ENCODE measurements at regions not wholly inside any gene's neighbourhood (a gene's known extent, or its start where the extent isn't known, plus 50 kb on each side); places are given as distances from the start of the nearest gene placed in this dataset.
"Not testable (repeated sequence)": the region's sequence is repeated elsewhere in the genome, so short reads cannot be mapped to it uniquely, and the experiment has no call there.

DNA sequence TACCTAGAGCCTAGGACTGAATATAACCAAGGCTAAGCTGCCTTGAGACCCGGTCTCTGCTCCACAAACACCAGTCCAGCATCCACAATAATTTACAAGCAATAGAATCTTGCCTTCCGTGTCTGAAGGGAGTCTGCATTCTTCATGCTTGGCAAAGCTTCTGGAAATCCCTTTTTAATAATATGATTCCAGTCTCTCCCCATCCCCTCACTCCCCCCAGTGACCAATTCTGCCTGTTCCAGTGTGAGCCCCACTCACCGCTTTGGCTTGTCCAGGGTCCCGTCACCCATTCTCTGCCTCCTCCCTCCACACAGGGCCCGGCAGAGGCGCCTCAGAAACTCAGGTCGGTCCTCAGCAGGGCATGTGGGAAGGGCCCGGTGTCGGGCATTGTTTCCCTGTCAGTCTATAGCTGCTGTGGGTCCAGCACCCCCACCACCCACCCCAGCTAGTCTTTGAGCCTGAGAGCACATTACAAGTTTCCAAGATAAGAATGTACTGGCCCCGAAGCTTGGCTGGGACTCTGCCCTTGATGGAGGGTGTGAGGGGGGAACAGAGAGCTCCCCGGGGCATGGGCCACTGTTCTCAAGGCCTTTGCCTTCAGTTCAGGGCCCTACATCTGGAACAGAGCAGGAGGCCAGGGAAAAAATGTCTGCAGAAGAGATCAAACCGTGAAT lies 129.7 kb upstream of the MYCN start:
- DNase-seq: no peak

DNA sequence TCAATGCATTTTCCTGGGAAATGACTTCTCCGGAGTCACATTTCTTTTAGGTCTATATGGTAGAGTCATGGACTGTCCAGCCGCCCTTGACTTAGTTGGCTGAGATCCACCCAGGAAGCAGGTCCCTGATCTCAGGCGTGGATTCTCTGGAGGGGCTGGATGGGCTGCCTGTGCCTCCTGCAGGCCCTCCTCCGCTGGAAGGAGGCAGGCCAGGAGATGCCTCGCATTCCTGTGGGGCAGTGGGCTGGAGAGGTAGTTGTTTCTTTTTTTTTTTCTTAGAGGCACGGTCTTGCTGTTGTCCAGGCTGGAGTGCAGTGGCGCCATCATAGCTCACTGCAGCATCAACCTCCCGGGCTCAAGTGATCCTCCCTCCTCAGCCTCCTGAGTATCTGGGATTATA lies 129.0 kb upstream of the MYCN start:
- no peak for DNase-seq

DNA sequence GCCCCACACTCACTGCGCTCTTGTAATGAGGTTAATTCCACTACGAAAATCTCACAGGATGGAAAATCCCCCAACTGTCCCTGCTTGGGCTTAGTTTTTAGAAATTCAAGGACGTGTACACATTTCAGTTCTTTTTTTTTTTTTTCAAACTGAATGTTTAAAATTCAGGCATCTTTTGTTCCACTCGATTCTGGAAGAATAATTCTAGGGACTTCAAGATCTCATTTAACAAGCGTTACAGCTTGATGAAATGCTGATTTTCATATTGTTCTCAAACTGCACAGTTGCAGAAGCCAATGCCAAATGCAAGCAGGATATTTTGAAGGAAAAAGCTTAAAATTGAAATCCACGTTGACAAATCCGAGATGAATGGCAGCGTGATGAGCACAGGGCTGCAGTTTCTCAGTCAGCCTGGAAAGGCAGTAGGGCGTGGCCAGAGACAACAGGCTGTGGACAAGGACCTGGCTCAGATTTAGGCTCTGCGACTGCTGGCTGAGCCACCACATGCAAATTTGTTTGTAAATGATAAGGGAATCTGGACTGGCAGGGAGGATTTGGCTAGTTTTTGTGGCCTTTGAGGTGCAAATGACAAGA lies 128.1 kb upstream of the MYCN start:
- DNase-seq: no peak

DNA sequence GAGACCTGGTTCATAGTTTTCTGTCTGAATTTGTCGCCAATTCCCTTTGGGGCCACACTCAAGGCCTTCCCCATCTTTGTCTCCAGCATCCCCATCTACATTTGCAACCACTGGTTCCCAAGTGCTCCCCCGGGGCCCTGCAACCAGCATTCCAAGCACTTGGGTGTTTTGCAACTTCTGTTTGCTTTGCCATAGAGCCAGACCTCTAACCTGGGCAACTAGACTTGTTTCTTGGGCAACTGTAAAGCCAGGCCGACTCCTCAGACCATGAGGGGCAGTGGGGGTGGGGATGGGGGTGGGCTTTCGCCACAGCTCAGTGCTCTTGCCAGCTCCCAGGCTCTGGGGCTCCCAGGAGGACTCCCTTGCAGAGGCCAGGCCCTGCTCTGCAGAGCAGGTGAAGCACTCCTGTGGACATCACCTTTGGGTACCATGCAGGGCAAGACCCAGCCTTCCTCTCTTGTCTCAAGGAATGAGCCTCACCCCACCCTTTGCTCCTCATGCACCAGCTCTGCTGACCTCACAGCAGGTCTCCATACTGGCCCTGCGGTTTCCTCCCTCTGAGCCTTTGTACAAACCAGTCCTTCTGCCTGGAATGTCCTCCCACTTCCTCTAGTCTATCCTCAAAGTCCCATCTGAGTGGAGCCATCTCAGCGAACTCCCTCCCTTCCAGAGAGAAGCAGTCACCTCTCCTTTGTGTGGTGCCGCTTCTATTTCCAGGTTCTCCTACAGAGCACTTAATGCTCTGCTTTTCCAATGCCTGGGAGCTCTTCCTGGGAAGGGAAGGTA lies 126.7 kb upstream of the MYCN start:
- DNase-seq: no peak

DNA sequence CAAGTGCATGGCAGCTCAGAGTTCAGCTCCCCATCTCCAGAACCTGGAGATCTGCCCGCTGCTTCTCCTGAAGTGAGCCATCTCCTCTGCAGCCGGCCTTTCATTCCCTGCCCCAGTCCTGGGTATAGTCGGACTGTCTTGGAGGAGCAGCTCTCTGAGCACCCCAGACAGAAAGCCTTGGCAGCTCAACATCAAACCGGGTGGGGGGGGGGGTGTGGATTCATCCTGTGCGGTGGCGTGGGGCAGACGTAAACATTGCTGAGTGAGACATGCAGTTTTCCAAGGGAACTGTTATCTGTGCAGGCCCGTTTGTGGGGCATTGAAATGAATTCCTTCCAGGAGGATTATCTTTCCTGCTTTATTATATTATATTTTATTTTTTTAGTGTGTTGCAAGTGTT lies 125.9 kb upstream of the MYCN start:
- DNase-seq: no peak

DNA sequence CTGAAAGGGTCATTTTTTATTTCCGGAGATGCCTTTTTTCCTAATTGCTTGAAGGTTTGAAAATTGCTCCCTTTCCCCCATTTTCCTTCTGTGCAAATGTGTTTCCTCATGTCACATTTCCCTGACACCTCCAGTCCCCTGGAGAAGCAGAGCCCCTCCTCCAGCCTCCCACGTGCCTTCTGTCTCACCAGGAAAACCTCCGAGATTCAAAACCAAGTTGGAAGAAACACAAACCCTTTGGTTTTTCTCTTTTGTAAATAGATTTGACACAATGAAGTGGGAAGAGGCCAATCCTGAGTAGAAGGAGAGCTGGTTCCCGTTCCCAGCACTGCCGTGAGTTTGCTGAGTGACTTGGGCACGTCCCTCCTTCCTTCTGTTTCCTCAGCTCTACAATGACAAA lies 125.4 kb upstream of the MYCN start:
- DNase-seq: no peak

DNA sequence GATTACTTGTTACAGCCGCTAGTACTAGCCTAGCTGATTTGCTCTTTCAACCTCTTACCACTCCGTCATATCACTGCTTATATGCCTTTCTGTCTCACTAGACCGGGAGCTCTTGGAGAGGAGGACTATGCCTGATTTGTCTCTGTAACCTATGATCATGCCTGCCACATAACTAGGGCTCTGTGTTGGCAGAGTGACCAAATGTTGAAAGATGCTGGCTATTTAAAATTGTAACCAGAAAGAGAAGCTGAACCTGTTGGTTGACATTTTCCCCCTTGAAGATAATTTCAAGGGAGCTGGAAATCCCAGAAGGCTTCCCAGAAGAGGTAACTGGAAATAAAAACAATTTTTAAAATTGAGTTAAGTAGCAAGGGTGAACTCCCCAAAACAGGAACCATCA lies 124.1 kb upstream of the MYCN start:
- no peak for DNase-seq

DNA sequence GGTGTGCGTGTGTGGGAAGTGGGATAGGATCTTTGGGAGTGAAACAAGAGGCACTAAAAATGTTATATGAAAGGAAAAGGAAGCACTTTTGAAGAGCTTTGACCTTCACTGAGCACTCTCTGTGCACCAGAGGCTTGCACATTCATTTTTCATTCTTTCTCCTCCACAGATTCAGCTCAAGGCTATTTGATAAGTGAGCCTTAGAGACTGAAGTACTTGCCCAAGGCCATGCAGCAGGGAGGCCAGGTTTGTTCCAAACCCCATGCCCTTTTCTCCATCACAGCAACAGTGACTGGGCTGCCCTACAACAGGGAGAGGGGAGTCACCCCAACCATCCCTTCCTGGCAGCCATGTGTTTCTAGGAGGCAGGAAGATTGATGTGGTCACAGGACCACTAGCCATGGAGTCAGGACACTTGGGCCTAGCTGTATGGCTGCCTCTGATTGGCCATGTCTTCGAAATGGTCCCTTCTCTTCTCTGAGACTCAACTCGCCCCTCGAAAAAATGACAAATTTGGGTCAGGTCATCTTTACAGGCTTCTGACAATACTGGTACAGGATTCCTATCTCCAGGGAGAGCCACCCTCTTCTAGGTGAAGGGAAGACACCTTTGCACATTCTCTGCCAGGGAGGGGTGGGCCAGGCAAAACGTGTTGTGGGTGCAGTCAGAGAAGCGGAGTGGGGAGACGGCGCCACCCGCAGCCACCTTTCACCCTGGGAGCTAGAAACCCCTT lies 123.5 kb upstream of the MYCN start:
- no peak for DNase-seq

DNA sequence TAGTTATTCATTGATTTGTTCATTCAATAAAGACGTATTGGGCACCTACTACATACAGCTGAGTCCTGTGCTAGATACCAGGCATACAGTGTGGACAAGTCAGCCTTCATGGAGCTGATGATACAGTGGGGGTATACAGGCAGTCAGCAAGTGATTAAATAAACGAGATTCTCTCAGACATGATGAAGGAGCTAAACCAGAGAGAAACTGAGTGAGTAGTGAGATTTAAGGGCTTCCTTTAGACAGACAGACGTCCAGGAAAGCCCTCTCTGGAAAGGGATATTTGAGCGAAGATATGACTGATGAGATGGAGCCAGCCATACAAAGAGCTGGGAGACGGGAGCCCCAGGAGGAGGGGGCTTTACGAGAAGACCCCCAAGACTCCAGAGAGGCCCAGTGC lies 122.6 kb upstream of the MYCN start:
- no peak for DNase-seq

DNA sequence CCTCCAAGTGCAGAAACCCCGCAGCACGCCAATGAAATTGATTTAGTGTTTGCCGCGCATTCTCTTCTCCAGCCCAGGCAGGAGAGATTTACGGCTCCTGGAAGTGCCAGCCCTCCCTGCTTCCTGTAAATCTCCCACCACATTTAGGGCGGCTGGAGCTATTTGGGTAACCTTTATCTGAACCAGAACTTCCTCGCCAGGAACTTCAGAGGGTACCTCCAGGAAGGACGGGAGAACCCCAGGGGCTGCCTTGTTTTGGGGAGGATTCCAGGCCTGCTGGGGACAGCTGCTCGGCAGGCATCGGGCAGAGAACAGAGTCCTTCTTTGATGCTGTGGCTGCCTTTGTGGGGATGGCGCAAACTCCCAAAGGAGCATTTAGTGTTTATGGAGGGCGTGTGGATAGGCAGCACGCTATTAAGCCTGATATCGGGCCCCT lies 122.0 kb upstream of the MYCN start:
- no peak for DNase-seq

DNA sequence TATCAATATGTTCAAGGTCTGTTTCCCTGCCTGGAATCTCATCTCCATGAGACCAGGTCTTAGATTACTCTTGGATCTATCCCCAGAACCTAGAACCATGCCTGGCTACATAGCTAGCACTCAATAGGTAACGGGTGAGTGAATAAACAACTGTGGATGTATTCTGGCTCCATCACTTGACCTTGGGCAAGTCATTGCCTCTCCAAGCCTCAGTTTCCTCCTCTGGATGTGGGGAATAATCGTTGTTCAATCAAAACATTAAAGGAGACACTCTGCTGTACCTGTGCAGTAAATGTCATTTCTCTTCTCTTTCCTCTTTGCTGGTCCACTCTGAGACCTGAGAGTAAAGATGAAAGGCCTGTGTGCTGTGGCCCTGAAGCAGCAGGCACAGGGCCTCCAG lies 121.5 kb upstream of the MYCN start:
- no peak for DNase-seq

DNA sequence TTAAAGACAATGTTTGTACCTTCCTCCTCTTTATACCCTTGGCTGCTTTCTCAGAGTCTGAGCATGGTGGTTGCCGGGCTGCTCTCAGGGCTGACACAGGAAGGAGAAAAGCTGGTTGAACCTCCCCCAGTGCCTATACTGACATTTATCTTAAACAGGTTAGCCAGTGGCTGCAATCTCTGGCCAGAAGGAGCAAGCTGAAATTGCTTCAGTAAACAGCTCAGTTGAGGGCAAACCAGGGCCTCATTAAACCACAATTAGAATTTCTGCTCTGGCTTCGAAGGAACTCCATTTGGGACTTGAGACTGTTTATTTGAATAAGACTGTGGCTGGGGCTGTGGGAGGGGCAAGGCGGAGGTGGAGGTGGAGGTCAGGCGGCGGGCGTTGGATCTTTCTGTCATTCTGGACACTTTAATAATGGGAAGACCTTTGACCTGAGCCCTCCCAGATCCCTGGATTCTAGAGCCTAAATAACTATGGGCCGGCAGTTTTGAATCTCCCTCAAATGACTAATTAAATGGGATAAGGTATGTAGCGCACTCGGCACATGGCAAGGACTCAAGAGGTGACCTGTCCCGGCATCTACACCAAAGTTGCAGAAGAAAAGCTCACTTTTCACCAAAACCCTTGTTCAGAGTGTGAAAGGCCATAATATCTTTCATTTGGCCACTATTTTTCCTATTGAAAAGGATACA lies 120.6 kb upstream of the MYCN start:
- DNase-seq: no peak

DNA sequence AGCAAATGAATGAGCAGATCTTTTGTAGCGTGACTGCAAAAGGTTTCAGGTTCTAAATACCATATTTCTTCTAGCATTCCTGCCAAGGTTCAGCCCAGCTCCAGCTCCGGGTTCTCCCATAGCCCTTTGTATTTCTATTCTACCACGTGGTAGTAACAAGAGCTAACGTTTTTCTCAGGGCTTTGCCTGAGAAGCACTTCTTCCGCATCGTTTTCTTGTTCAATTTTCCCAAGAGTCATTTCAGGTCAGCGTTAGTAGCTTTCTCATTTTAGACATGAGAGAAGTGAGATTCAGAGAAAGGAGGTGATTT lies 120.1 kb upstream of the MYCN start:
- DNase-seq: no peak

DNA sequence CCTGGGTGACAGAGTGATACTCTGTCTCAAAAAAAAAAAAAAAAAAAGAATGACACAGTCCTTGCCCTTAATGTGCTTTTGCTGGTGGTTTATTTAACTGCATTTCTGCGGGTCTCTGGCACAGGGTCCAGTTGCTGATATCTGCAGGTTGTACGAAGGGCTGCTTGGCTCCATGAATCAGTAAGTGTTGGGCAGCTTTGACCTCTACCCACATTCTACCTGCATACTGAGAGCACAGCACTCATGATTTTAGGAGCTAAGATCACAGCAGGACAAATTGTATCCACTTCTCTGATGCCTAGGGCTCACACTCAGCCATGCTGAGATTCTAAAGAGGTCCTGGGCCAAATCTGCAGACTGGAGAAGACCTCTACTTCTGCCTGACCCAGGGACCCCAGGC lies 119.4 kb upstream of the MYCN start:
- DNase-seq: no peak

DNA sequence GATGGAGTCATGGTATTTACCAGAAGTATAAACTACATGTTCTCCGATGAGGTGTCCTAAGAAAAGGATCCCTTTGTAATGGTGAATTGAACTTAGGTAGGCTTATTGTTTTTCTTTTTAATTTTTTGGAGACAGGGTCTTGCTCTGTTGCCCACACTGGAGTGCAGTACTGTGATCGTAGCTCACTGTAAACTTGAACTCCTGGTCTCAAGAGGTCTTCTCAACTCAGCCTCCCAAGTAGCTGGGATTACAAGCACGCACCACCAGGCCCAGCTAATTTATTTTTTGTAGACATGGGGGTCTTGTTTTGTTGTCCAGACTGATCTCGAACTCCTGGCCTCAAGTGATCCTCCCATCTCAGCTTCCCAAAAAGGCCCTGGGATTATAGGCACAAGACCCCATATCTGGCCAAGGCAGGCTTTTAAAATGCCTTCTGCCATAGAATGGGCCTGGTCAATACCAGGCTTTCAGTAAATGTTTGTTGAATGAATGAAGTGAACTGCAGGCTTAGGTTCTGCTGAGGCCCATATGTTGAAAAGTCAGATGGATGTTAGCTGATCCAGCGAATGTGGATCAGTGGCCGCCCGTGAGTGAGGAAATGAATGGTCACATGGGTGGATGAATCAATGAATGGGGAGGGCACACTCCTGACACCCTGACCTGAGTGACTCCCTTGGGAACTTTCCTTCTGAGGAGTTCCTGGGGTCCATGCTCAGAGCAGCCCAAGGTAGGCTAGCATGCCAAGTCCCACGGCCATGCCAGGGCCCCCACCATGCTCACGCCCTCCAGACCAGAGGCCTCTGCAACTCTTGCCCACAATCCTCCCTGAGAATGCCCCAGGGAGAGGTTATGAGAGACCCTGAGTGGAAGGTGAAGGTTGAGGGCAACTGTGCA lies 118.0 kb upstream of the MYCN start:
- no peak for DNase-seq

DNA sequence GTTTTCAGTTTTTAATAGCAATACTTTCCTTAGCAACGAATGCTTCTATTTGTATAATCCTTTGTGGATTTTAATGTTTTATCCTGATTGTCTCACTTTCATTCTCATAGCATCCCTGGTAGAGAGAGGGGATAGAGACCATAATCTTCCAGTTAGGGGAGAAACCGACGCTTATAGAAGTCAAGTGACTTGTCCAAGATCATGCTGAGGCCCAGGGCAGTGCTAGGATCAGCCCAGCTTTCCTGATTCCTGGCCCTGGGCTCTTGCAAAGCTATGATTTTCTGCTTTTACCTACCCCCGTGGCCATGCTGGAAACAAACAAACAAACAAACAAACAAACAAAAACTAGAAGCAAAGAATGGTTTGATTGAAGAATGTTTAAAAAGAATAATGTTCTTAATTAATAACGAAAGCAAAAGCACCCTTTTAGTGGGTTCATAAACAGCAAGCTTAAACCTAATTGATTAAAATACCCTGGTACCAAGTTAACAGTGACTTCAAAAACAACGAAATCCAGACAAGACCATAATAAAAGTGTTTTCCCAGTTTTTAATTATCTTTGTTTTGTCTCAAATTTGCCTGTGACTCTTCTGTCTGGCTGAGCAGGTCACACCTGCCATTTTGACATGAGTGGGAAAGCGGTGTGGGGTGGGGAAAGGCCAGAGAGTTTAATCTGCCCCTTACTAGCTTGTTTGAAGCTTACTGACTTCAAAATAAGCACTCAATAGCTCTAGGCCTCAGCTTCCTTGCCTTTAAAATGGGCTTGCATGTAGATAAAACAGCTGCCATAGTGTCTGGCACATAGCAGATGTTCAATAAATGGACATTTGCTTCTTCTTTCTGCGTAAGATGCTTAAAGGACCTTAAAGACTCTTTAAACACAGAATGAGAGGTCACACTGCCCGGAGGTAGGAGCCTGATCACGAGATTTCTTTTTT lies 116.6 kb upstream of the MYCN start:
- DNase-seq: no peak

DNA sequence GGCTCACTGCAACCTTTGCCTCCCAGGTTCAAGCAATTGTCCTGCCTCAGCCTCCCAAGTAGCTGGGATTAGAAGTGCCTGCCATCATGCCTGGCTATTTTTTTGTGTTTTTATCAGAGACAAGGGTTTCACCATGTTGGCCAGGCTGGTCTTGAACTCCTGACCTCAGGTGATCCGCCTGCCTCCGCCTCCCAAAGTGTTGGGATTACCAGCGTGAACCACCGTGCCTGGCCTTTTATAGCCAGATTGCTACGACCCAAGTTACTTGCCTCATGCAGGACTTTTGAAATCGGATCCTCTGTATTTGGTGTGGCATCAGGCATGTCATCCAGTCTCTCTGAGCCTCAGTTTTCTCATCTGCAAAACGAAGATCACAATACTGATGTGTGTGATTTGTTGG lies 115.9 kb upstream of the MYCN start:
- DNase-seq: not testable (repeated sequence)

DNA sequence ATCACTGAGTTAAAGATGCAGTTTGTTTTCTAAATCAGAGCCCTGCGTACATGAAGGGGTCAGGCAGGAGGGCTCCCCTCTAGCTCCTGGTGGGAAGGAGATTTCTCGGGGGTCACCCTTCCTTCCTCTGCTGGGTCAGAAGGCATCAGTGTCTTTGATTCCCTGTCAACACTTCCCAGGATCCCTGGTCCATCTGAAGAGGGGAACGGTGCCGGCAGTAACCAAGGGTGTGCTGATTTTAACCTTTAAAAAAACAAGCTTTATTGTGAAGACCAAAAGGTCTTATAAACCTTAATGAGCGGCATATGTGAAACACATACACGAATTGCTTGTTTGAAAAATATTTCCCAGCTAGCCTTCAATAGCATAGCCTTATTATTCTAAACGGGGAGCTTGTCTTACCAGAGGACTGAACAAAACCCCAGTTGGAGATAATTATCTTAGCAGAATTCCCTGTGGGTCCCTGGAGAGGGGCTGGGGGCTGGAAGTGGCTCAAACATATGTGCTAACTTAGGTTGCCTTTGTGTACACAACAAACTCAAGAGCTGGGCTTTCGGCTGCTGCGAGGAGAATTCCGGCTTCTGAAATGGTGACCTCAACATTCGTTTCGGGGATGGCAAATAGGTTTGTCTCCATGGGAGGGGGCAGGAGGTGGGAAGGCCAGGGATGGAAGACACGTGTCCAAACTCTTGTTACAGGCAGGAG lies 114.9 kb upstream of the MYCN start:
- DNase-seq: no peak

DNA sequence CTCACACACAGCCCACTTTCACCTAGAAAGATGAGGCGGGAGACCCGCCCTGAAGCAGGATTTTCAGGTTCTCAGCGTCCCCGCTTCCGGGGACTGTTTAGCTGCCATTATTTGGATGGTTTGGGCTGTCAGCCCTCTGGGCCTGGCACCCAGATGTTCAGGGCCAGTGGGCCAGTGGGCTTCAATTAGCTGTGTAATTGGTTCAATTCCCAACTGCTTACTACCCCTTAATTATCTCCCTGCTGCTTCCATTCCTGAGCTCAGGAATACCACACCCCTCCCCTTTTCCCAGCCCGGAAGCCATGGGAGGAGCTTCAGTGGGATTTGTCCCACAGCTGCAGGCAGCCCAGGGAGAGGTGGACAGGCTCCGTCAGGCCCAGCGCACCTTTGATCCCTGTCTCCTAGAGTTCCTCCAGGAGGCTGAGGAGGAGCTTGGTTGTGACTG lies 114.1 kb upstream of the MYCN start:
- no peak for DNase-seq

DNA sequence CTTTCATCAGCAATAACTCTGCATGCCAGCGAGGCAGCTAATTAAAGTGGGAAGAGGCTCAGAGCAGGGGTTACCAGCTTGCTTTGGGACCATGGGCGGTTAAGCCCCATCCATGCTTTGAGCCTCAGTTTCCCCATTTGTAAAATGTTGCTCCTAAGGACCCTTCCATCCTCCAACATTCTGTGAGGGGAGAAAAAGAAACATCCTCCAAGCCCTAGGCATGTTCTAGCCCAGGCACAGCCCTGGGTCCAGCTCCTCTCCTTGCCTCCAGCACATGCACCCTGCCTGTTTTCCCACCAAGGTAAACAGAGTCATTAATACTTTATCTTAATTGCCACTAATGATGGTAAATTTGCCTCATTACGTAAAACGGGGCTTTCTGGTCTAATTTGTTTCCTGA lies 113.3 kb upstream of the MYCN start:
- no peak for DNase-seq

All from activated CD8-positive, alpha-beta memory T cell treated with anti-CD3 and anti-CD28 coated beads, Interleukin-2, amount 50 U/mL, for 48 hours (primary cell).